OCI-LY7 (cell line): ENCODE measurements at regions not wholly inside any gene's neighbourhood (a gene's known extent, or its start where the extent isn't known, plus 50 kb on each side); places are given as distances from the start of the nearest gene placed in this dataset.

Experiments
- CTCF ChIP-seq: fragments of 200-600 bp; sonication (generic); conservative IDR thresholded peaks from 2 replicates; pipeline ENCODE4 v1.5.1; 2014; ENCODE audit warnings: mild to moderate bottlenecking, antibody characterized with exemption, low read length, moderate library complexity, mixed read lengths
- EZH2phosphoT487 ChIP-seq: fragments of 200-600 bp; sonication (generic); IDR thresholded peaks from 2 replicates; pipeline ENCODE4 v1.6.1; 2018; ENCODE audit warnings: low read depth, borderline replicate concordance, mild to moderate bottlenecking, mixed run types, antibody characterized with exemption, low read length, moderate library complexity, mixed read lengths

- TF ChIP-seq CTCF (no peak), EZH2phosphoT487 (no peak)
Observed at GRCh38 chr22:47613606-47614350, 851.3 kb downstream of the TBC1D22A start.
